ENCODE measurements at regions not wholly inside any gene's neighbourhood (a gene's known extent, or its start where the extent isn't known, plus 50 kb on each side); places are given as distances from the start of the nearest gene placed in this dataset.
A peak's percentile ranks its signal among the peaks of the same experiment; 100 is the strongest.

DNA sequence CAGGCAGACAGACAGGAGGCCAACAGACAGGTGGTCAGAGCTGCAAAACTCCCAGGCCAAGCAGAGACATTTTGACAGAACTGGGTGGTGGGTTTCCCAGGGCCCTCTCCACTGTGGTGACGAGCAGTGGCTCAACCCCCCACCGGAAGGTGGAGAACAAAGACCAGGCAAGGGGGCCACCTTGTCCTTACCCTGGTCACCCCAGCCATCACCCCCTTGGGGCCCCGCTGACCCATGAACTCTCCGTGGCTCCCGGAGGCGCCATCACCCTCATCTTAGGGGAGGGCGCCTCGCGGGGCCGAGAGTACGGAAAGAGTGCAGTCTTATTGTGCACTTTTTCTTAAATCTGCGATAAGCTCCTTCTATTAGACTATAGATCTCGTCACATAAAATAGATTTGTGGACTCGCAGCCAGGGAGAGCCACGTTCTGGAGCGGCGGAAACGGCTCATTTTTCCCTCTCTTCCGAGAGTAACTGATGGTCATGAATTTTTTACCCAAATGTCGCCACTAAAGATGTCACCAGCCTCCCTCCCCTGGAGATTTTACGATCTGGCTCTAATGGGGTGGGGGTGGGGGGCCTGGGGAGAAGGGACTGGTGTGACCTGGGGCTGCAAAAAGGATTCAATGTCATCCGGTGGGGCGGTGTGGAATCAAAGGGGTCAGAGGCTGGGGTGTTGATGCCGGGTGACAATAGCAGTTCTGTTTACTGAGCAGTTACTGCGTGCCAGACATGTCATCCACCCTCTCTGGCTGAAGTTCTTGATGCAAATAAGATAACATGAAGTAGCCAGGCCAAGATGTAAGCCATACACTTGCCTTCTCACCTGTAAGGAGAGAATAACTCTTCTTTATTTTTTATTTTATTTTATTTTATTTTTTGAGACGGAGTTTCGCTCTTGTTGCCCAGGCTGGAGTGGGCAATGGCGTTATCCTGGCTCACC, 71.1 kb upstream of the MYL10 start:
- no peak overlapping the region for H3K4me3 ChIP-seq (ENCODE audit: severe bottlenecking)
- TF ChIP-seq, protein P1, sequence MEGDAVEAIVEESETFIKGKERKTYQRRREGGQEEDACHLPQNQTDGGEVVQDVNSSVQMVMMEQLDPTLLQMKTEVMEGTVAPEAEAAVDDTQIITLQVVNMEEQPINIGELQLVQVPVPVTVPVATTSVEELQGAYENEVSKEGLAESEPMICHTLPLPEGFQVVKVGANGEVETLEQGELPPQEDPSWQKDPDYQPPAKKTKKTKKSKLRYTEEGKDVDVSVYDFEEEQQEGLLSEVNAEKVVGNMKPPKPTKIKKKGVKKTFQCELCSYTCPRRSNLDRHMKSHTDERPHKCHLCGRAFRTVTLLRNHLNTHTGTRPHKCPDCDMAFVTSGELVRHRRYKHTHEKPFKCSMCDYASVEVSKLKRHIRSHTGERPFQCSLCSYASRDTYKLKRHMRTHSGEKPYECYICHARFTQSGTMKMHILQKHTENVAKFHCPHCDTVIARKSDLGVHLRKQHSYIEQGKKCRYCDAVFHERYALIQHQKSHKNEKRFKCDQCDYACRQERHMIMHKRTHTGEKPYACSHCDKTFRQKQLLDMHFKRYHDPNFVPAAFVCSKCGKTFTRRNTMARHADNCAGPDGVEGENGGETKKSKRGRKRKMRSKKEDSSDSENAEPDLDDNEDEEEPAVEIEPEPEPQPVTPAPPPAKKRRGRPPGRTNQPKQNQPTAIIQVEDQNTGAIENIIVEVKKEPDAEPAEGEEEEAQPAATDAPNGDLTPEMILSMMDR (IDR thresholded peaks at IDR 0.05; ENCODE audit: poor library complexity, severe bottlenecking): no peak
- H3K27ac ChIP-seq (ENCODE audit: poor library complexity, severe bottlenecking): no peak overlapping the region
- no peaks in the 10 kb centered on the region for H3K9me3 ChIP-seq (ENCODE audit: severe bottlenecking)
- H3K27me3 ChIP-seq (ENCODE audit: insufficient read depth, poor library complexity, severe bottlenecking): no peaks in the 10 kb centered on the region
- no peak for DNase-seq (ENCODE audit: low spot score)
- no peaks in the 10 kb centered on the region for H3K4me1 ChIP-seq (ENCODE audit: insufficient read depth, poor library complexity, severe bottlenecking)
- H3K36me3 ChIP-seq (ENCODE audit: low read depth): no peaks in the 10 kb centered on the region
- no peak for ATAC-seq (ENCODE audit: low read depth)

DNA sequence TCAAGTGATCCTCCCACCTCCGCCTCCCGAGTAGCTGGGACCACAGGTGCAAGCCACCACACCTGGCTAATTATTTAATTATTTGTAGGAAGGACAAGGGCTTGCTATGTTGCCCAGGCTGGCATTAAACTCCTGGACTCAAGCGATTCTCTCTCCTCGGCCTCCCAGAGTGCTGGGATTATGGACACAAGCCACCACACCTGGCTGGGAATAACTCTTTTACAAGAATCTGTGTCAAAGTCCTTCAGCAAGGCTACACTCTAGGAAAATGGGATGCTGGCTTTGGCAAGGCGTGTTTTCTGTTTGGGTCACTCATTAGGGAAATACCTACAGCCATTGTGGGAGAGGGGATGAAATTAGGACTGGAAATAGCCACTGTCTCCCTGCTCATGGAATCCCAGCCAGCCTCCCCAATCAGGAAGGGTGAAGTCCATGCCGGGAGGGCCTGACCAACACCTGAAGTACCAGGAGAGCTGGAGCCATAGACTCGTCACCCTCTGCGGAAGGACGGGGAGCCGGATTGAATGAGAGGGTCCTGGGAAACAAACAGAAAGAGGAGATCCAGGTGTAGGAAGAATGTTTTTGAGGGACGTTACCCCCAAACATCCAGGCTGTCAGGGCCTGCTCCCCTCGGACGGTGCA, 72.2 kb upstream of the MYL10 start:
- no peaks in the 10 kb centered on the region for H3K4me1 ChIP-seq (ENCODE audit: insufficient read depth, poor library complexity, severe bottlenecking)
- no peaks in the 10 kb centered on the region for H3K36me3 ChIP-seq (ENCODE audit: low read depth)
- H3K9me3 ChIP-seq (ENCODE audit: severe bottlenecking): no peaks in the 10 kb centered on the region
- TF ChIP-seq, protein P1 (IDR thresholded peaks at IDR 0.05; ENCODE audit: poor library complexity, severe bottlenecking): no peak
- ATAC-seq (ENCODE audit: low read depth) (no peak), DNase-seq (ENCODE audit: low spot score) (no peak)
- no peak overlapping the region for H3K4me3 ChIP-seq (ENCODE audit: severe bottlenecking)
- H3K27ac ChIP-seq (ENCODE audit: poor library complexity, severe bottlenecking): no peak overlapping the region
- no peaks in the 10 kb centered on the region for H3K27me3 ChIP-seq (ENCODE audit: insufficient read depth, poor library complexity, severe bottlenecking)

GRCh38 chr7:101702362-101702850, 73.3 kb upstream of the MYL10 start:
- no peak for ATAC-seq (ENCODE audit: low read depth)

GRCh38 chr7:101705331-101705730, 76.2 kb upstream of the MYL10 start:
- Histone ChIP-seq H3K4me1 (ENCODE audit: insufficient read depth, poor library complexity, severe bottlenecking) (no peaks in the 10 kb centered on the region), H3K9me3 (ENCODE audit: severe bottlenecking) (no peaks in the 10 kb centered on the region), H3K27me3 (ENCODE audit: insufficient read depth, poor library complexity, severe bottlenecking) (no peaks in the 10 kb centered on the region), H3K36me3 (ENCODE audit: low read depth) (no peaks in the 10 kb centered on the region), H3K27ac (ENCODE audit: poor library complexity, severe bottlenecking) (no peak overlapping the region), H3K4me3 (ENCODE audit: severe bottlenecking) (no peak overlapping the region)
- no peak for DNase-seq (ENCODE audit: low spot score)
- TF ChIP-seq, protein P1 (IDR thresholded peaks at IDR 0.05; ENCODE audit: poor library complexity, severe bottlenecking): no peak
- ATAC-seq (ENCODE audit: low read depth): peak; percentile 66

More at GRCh38 chr7:101702362-101702850, 73.3 kb upstream of the MYL10 start:
- Histone ChIP-seq H3K36me3 (ENCODE audit: low read depth) (no peaks in the 10 kb centered on the region), H3K4me1 (ENCODE audit: insufficient read depth, poor library complexity, severe bottlenecking) (no peaks in the 10 kb centered on the region), H3K27ac (ENCODE audit: poor library complexity, severe bottlenecking) (no peak overlapping the region), H3K9me3 (ENCODE audit: severe bottlenecking) (no peaks in the 10 kb centered on the region), H3K27me3 (ENCODE audit: insufficient read depth, poor library complexity, severe bottlenecking) (no peaks in the 10 kb centered on the region), H3K4me3 (ENCODE audit: severe bottlenecking) (no peak overlapping the region)
- no peak for DNase-seq (ENCODE audit: low spot score)
- TF ChIP-seq, protein P1 (IDR thresholded peaks at IDR 0.05; ENCODE audit: poor library complexity, severe bottlenecking): no peak
